OCI-LY1 (cell line): ENCODE measurements at regions not wholly inside any gene's neighbourhood (a gene's known extent, or its start where the extent isn't known, plus 50 kb on each side); places are given as distances from the start of the nearest gene placed in this dataset.

Experiments
- CTCF ChIP-seq: fragments of 200-600 bp; sonication (generic), shearing (Covaris generic); IDR thresholded peaks from 2 replicates; pipeline ENCODE4 v1.5.1; 2017; ENCODE audit warnings: mild to moderate bottlenecking, antibody characterized with exemption, low read length, moderate library complexity, mixed read lengths
- EZH2 ChIP-seq: fragments of 200-600 bp; sonication (generic), shearing (Covaris generic); IDR thresholded peaks from 2 replicates; pipeline ENCODE4 v1.8.0; 2017; ENCODE audit warnings: borderline replicate concordance, mixed run types, mild to moderate bottlenecking, antibody characterized with exemption, low read length, moderate library complexity, mixed read lengths

- no peak for TF ChIP-seq CTCF
- no peak for TF ChIP-seq EZH2
Observed at GRCh38 chr3:30146978-30147377, 459.4 kb upstream of the TGFBR2 start.
